ENCODE measurements at regions not wholly inside any gene's neighbourhood (a gene's known extent, or its start where the extent isn't known, plus 50 kb on each side); places are given as distances from the start of the nearest gene placed in this dataset.
"Not testable (repeated sequence)": the region's sequence is repeated elsewhere in the genome, so short reads cannot be mapped to it uniquely, and the experiment has no call there.

GRCh38 chr4:133273401-133273800 is 124.3 kb downstream of the PCDH10 start:
- no peak for FAIRE-seq

GRCh38 chr4:133270021-133270570 is 121.0 kb downstream of the PCDH10 start:
- no peak for FAIRE-seq

GRCh38 chr4:133268205-133268604 is 119.1 kb downstream of the PCDH10 start:
- no peak for FAIRE-seq

- FAIRE-seq, result not testable (repeated sequence)
Observed at GRCh38 chr4:133267506-133267905, 118.4 kb downstream of the PCDH10 start.

- FAIRE-seq, result not testable (repeated sequence)
Observed at GRCh38 chr4:133266966-133267365, 117.9 kb downstream of the PCDH10 start.

GRCh38 chr4:133264251-133264650 is 115.2 kb downstream of the PCDH10 start:
- not testable (repeated sequence) for FAIRE-seq

- FAIRE-seq, result no peak
Observed at GRCh38 chr4:133263104-133263503, 114.0 kb downstream of the PCDH10 start.

- FAIRE-seq, result no peak
Observed at GRCh38 chr4:133247861-133248260, 98.8 kb downstream of the PCDH10 start.

GRCh38 chr4:133245226-133245625 is 96.1 kb downstream of the PCDH10 start:
- FAIRE-seq, result no peak

Measured in TTC549 (cell line).